ENCODE measurements at regions not wholly inside any gene's neighbourhood (a gene's known extent, or its start where the extent isn't known, plus 50 kb on each side); places are given as distances from the start of the nearest gene placed in this dataset.

GRCh38 chr3:30399394-30400181 lies 206.8 kb upstream of the TGFBR2 start:
- TF ChIP-seq CTCF (IDR thresholded peaks at IDR 0.05): no peak
- no peak for TF ChIP-seq ZFX (IDR thresholded peaks at IDR 0.05; ENCODE audit: borderline replicate concordance)

All from 22Rv1 (cell line).